ENCODE measurements at regions not wholly inside any gene's neighbourhood (a gene's known extent, or its start where the extent isn't known, plus 50 kb on each side); places are given as distances from the start of the nearest gene placed in this dataset.
A peak's percentile ranks its signal among the peaks of the same experiment; 100 is the strongest.
"Not testable (repeated sequence)": the region's sequence is repeated elsewhere in the genome, so short reads cannot be mapped to it uniquely, and the experiment has no call there.

GRCh38 chr4:119437515-119437914 is 115.6 kb upstream of the FABP2 start:
- not testable (repeated sequence) for DNase-seq

DNA sequence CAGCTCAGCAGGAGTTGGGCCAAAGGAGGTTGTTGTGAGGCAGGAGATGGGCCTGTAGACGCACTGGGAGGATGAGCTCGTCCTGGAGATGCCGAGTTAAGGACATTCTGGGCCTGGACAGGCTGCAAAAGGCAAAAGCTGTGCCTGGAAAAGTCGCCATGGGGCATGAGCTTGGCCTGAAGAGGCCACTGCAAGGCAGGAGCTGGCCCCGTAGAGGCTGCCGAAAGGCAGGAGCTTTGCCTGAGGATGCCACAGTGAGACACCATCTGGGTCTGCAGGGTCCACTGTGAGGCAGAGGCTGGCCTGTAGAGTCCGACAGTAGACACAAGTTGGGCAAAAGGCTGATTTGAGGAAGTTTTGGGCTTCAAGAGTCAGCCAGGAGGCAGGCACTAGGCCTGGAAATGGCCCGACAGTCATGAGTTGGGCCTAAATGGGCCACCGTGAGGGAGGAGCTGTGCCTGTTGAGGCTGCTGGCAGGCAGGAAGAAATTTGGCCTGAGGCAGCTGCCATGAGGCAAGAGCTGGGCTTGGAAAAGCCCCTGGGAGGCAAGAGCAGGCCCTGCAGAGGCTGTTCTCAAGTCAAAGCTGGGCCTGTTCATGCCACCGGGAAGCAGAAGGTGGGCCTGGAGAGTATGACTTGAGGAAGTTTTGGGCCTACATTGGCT is 86.8 kb upstream of the FABP2 start:
- DNase-seq, result not testable (repeated sequence)

GRCh38 chr4:119406721-119407460 is 85.0 kb upstream of the FABP2 start:
- DNase-seq, result not testable (repeated sequence)

DNA sequence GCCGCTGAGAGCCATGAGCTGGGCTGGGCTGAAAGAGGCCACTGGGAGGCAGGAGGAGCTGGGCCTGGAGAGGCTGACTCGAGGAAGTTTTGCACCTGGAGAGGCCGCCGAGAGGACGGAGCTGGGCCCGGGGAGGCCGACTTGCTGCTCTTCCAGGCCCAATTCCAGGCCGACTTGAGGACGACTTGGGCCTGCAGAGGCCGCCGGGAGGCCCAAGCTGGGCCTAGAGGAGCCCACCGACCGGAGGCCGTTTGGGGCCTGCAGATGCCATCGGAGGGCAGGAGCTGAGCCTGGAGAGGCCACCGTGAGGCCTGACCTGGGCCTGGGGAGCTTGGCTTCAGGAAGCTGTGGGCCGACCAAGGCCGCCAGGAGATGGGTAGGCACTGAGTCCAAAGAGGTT is 84.1 kb upstream of the FABP2 start:
- DNase-seq, result not testable (repeated sequence)

- DNase-seq, result not testable (repeated sequence)
Observed at GRCh38 chr4:119402322-119403308, 80.7 kb upstream of the FABP2 start.

- not testable (repeated sequence) for DNase-seq
Observed at GRCh38 chr4:119395701-119396100, 73.8 kb upstream of the FABP2 start.

GRCh38 chr4:119394826-119395225 is 72.9 kb upstream of the FABP2 start:
- DNase-seq, result no peak

DNA sequence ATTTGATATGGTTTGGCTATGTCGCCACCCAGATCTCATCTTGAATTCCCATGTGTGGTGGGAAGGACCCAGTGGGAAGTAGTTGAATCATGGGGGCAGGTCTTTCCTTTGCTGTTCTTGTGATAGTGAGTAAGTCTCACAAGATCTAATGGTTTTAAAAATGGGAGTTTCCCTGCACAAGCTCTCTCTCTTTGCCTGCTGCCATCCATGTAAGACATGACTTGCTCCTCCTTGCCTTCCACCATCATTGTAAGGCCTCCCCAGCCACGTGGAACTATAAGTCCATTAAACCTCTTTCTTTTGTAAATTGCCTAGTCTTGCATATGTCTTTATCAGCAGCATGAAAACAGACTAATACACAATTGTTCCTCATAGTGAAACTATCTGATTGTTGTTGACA is 66.9 kb upstream of the FABP2 start:
- not testable (repeated sequence) for DNase-seq

DNA sequence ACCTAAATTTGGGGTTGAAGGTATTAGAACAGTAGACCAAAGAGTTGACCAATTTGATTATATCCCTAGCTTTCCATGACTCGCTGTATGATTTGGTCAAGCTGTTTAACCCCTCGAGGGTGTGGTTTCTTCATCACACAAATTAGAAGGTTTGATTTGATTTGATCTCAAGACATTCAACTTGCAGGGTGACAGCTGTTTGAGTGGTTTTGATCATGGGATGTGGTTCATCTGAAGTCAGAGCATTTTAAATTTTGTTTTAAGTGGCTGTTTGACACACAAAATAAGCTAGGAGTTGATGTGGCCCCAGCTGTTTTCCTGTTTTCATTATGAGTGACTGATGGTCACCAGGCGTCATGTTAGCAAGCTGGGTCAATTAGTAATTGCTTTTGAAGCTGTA is 52.7 kb upstream of the FABP2 start:
- peak in 4 of 6 experiments; percentile 0 to 66 (median 58) for DNase-seq

- not testable (repeated sequence) for DNase-seq
Observed at GRCh38 chr4:119372316-119373062, 50.6 kb upstream of the FABP2 start.

Measured in stimulated activated naive CD4-positive, alpha-beta T cell (primary cell).